ENCODE measurements at regions not wholly inside any gene's neighbourhood (a gene's known extent, or its start where the extent isn't known, plus 50 kb on each side); places are given as distances from the start of the nearest gene placed in this dataset.

GRCh38 chr11:81979448-81979847, 754.2 kb downstream of the FAM181B start:
- TF ChIP-seq ELF4 (IDR thresholded peaks at IDR 0.05) (no peak), FOXK2 (IDR thresholded peaks at IDR 0.05) (no peak), FOXM1 (IDR thresholded peaks at IDR 0.05; ENCODE audit: borderline replicate concordance) (no peak), ARNT (IDR thresholded peaks at IDR 0.05) (no peak), BHLHE40 (IDR thresholded peaks at IDR 0.05; ENCODE audit: borderline replicate concordance) (no peak), FOXA1 (IDR thresholded peaks at IDR 0.05) (no peak), HDGF (IDR thresholded peaks at IDR 0.05; ENCODE audit: borderline replicate concordance) (no peak), TARDBP (IDR thresholded peaks at IDR 0.05) (no peak), PKNOX1 (IDR thresholded peaks at IDR 0.05) (no peak), SP1 (IDR thresholded peaks at IDR 0.05) (no peak), ZNF384 (IDR thresholded peaks at IDR 0.05) (no peak), SUZ12 (IDR thresholded peaks at IDR 0.05) (no peak), L3MBTL2 (conservative IDR thresholded peaks at IDR 0.05) (no peak), CTBP1 (IDR thresholded peaks at IDR 0.05; ENCODE audit: borderline replicate concordance) (no peak)
